ENCODE measurements at regions not wholly inside any gene's neighbourhood (a gene's known extent, or its start where the extent isn't known, plus 50 kb on each side); places are given as distances from the start of the nearest gene placed in this dataset.

- H3K79me2 ChIP-seq (ENCODE audit: insufficient read depth): no peaks in the 10 kb centered on the region
- H2AFZ ChIP-seq: no peak overlapping the region
- no peak overlapping the region for H3K9ac ChIP-seq
- no peaks in the 10 kb centered on the region for H3F3A ChIP-seq (ENCODE audit: insufficient read depth)
- no peaks in the 10 kb centered on the region for H3K36me3 ChIP-seq (ENCODE audit: low read depth)
- no peak overlapping the region for H3K27ac ChIP-seq
- H3K4me3 ChIP-seq: no peak overlapping the region
- in situ Hi-C loops (cut with MboI): no loop called here
- no peaks in the 10 kb centered on the region for H3K9me2 ChIP-seq (ENCODE audit: insufficient read depth)
- DNase-seq: no peak
- H4K20me1 ChIP-seq (ENCODE audit: insufficient read depth): no peaks in the 10 kb centered on the region
- no peaks in the 10 kb centered on the region for H3K9me3 ChIP-seq (ENCODE audit: low read depth)
- TF ChIP-seq EZH2 (IDR thresholded peaks at IDR 0.05; ENCODE audit: insufficient read depth, poor library complexity, severe bottlenecking): no peak
- no peak for TF ChIP-seq EZH2phosphoT487 (IDR thresholded peaks at IDR 0.05; ENCODE audit: insufficient read depth, low read depth)
- H3K4me1 ChIP-seq (ENCODE audit: insufficient read depth): no peaks in the 10 kb centered on the region
- H3K4me2 ChIP-seq (ENCODE audit: unreplicated experiment): no peak overlapping the region
- WGBS, 2 experiments (ENCODE audit: low coverage in 1 of 2, low lambda C conversion rate in 2 of 2, missing lambda C conversion rate in 2 of 2): 29 to 31% methylated on average over 7 of the region's 7 CpGs
- 0 out of 2 replicates have a peak, but pooled peaks cover 5% of the 10 kb centered on the region for H3K27me3 ChIP-seq (replicated peaks; ENCODE audit: insufficient read depth)
Measured at GRCh38 chr2:175457895-175458448, 276.5 kb upstream of the ATP5MC3 start.

GRCh38 chr2:175454953-175455389 is 273.5 kb upstream of the ATP5MC3 start:
- Histone ChIP-seq H3K4me1 (ENCODE audit: insufficient read depth) (no peaks in the 10 kb centered on the region), H3K79me2 (ENCODE audit: insufficient read depth) (no peaks in the 10 kb centered on the region), H3K9me2 (ENCODE audit: insufficient read depth) (no peaks in the 10 kb centered on the region), H3K27me3 (replicated peaks; ENCODE audit: insufficient read depth) (0 out of 2 replicates have a peak, but pooled peaks cover 5% of the 10 kb centered on the region), H3K9ac (no peak overlapping the region), H3K4me3 (no peak overlapping the region), H3K27ac (no peak overlapping the region), H4K20me1 (ENCODE audit: insufficient read depth) (no peaks in the 10 kb centered on the region), H3K4me2 (ENCODE audit: unreplicated experiment) (no peak overlapping the region), H3K36me3 (ENCODE audit: low read depth) (no peaks in the 10 kb centered on the region), H2AFZ (no peak overlapping the region), H3F3A (ENCODE audit: insufficient read depth) (no peaks in the 10 kb centered on the region), H3K9me3 (ENCODE audit: low read depth) (no peaks in the 10 kb centered on the region)
- WGBS, 2 experiments (ENCODE audit: low coverage in 1 of 2, low lambda C conversion rate in 2 of 2, missing lambda C conversion rate in 2 of 2): 77 to 84% methylated on average over 4 of the region's 4 CpGs
- no peak for DNase-seq
- in situ Hi-C loops (cut with MboI): no loop called here
- no peak for TF ChIP-seq EZH2 (IDR thresholded peaks at IDR 0.05; ENCODE audit: insufficient read depth, poor library complexity, severe bottlenecking)
- no peak for TF ChIP-seq EZH2phosphoT487 (IDR thresholded peaks at IDR 0.05; ENCODE audit: insufficient read depth, low read depth)

DNA sequence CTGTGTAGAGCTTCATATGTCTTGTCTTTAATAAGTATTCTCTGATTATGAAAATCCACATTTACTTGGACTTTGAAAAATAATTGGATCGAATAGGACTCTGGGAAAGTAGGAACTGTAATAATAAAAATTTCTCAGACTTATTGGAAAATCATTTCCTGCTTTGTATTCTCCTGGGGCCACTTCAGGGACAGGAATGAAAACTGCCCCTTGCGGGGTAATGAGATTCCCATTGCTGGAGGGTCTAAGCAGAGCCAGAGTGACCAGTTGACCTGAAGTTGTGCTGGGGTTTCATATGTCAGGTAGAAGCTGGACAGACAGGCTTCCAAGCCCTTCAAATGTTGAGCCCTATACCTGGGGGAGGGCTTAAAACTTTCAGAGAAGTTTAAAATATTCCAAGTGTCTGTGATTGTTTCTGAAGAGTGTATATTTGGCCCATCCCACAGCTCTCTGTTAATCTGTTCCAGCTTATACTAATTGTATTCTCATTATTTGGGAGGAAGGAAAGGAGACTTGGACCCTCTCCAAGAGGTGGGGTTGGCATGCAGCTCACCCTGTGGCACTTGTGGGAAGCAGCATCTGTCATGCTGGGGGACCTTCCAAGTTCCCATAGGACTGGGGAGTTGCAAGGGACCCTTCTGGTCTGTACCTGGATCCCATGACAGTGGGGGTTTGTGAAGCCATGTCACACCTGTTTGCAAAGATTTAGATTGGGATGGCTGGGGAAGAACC is 268.7 kb upstream of the ATP5MC3 start:
- Histone ChIP-seq H3K27me3 (replicated peaks; ENCODE audit: insufficient read depth) (peaks cover 5% of the 10 kb centered on the region; the same call in 1 of the 2 replicates), H3K9me2 (ENCODE audit: insufficient read depth) (no peaks in the 10 kb centered on the region), H3K79me2 (ENCODE audit: insufficient read depth) (no peaks in the 10 kb centered on the region), H3K4me2 (ENCODE audit: unreplicated experiment) (no peak overlapping the region), H3K27ac (no peak overlapping the region), H3K9me3 (ENCODE audit: low read depth) (no peaks in the 10 kb centered on the region), H3K4me1 (ENCODE audit: insufficient read depth) (no peaks in the 10 kb centered on the region), H3K9ac (no peak overlapping the region), H2AFZ (no peak overlapping the region), H3K36me3 (ENCODE audit: low read depth) (no peaks in the 10 kb centered on the region), H3K4me3 (no peak overlapping the region), H4K20me1 (ENCODE audit: insufficient read depth) (no peaks in the 10 kb centered on the region), H3F3A (ENCODE audit: insufficient read depth) (no peaks in the 10 kb centered on the region)
- no peak for DNase-seq
- 66 to 68% methylated on average over 2 of the region's 2 CpGs for WGBS, 2 experiments (ENCODE audit: low coverage in 1 of 2, low lambda C conversion rate in 2 of 2, missing lambda C conversion rate in 2 of 2)
- TF ChIP-seq EZH2 (IDR thresholded peaks at IDR 0.05; ENCODE audit: insufficient read depth, poor library complexity, severe bottlenecking): no peak
- in situ Hi-C loops (cut with MboI): no loop called here

DNA sequence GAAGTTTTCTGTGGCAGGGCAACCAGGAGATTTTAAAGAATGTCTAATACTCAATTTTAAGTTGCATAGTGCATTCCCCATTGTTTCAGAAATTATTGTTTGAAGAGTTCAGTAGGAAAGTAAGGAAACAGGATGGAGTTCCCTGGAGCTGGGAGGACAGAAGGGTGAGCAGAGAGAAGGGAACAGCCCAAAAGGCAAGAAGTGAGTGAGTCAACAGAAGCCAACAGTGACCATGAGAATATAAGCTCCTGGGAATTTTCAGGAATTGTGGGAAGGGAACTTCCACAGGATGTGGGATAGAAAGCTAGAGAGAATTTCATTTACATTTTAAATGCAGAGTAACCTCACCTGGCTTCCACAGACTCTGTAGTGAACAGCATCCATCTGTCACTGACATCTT is 268.1 kb upstream of the ATP5MC3 start:
- no peak overlapping the region for H3K4me2 ChIP-seq (ENCODE audit: unreplicated experiment)
- no peaks in the 10 kb centered on the region for H3K36me3 ChIP-seq (ENCODE audit: low read depth)
- no peaks in the 10 kb centered on the region for H3F3A ChIP-seq (ENCODE audit: insufficient read depth)
- no peak for DNase-seq
- H3K9me2 ChIP-seq (ENCODE audit: insufficient read depth): no peaks in the 10 kb centered on the region
- no peak overlapping the region for H3K9ac ChIP-seq
- no peaks in the 10 kb centered on the region for H3K79me2 ChIP-seq (ENCODE audit: insufficient read depth)
- TF ChIP-seq EZH2 (IDR thresholded peaks at IDR 0.05; ENCODE audit: insufficient read depth, poor library complexity, severe bottlenecking) (no peak), EZH2phosphoT487 (IDR thresholded peaks at IDR 0.05; ENCODE audit: insufficient read depth, low read depth) (no peak)
- no peak overlapping the region for H3K4me3 ChIP-seq
- H3K9me3 ChIP-seq (ENCODE audit: low read depth): no peaks in the 10 kb centered on the region
- peaks cover 5% of the 10 kb centered on the region; the same call in 1 of the 2 replicates for H3K27me3 ChIP-seq (replicated peaks; ENCODE audit: insufficient read depth)
- no peak overlapping the region for H3K27ac ChIP-seq
- H3K4me1 ChIP-seq (ENCODE audit: insufficient read depth): no peaks in the 10 kb centered on the region
- H4K20me1 ChIP-seq (ENCODE audit: insufficient read depth): no peaks in the 10 kb centered on the region
- no peak overlapping the region for H2AFZ ChIP-seq
- in situ Hi-C loops (cut with MboI): no loop called here

All from GM23248 (cell line).